GM10248 (cell line): ENCODE measurements at regions not wholly inside any gene's neighbourhood (a gene's known extent, or its start where the extent isn't known, plus 50 kb on each side); places are given as distances from the start of the nearest gene placed in this dataset.

Source experiments
- CTCF ChIA-PET: fragments of 300-600 bp; sonication (Branson Sonifier 250); formaldehyde crosslinking; extraction: SDS; loops from one replicate; lab custom pipeline; 2021; ENCODE audit warnings: antibody characterized with exemption; lab: Yijun Ruan, JAX
- POLR2A ChIA-PET: fragments of 350-650 bp; sonication (Branson Sonifier 250); formaldehyde crosslinking; extraction: SDS; loops from one replicate; lab custom pipeline; 2020; ENCODE audit warnings: antibody characterized with exemption; lab: Yijun Ruan, JAX
- DNase-seq: peaks from one replicate; pipeline ENCODE4 v3.0.0; 2012; ENCODE audit errors: extremely low spot score
- TF ChIP-seq, protein P1 (sequence below): IDR thresholded peaks from 2 replicates; pipeline ENCODE4 v1.5.1; 2012; ENCODE audit warnings: mild to moderate bottlenecking, low read depth; ENCODE audit errors: extremely low read depth, missing control alignments, control extremely low read depth

GRCh38 chr3:174685796-174686195 is 173.3 kb upstream of the NAALADL2 start:
- POLR2A ChIA-PET = no interaction called here

DNA sequence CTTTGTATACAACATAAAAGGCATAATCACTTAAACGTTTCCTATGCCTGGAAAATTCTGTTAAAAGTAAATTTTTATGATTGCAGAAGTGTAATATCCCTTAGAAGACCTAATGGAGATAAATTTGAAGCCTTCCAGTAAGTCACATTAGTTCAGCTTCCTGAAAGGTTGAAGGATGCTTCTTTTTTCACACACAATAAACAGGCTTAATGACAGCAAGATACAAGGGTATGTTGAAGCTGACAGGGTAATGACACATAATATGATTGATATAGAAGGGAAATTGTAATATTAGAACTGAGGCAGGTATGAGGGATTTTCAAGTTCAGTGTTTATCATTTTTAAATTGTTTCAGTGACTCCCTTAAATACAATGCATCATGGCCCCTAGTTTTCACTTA is 161.8 kb upstream of the NAALADL2 start:
- POLR2A ChIA-PET = no interaction called here
- TF ChIP-seq, protein P1, sequence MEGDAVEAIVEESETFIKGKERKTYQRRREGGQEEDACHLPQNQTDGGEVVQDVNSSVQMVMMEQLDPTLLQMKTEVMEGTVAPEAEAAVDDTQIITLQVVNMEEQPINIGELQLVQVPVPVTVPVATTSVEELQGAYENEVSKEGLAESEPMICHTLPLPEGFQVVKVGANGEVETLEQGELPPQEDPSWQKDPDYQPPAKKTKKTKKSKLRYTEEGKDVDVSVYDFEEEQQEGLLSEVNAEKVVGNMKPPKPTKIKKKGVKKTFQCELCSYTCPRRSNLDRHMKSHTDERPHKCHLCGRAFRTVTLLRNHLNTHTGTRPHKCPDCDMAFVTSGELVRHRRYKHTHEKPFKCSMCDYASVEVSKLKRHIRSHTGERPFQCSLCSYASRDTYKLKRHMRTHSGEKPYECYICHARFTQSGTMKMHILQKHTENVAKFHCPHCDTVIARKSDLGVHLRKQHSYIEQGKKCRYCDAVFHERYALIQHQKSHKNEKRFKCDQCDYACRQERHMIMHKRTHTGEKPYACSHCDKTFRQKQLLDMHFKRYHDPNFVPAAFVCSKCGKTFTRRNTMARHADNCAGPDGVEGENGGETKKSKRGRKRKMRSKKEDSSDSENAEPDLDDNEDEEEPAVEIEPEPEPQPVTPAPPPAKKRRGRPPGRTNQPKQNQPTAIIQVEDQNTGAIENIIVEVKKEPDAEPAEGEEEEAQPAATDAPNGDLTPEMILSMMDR = no peak
- CTCF ChIA-PET = no interaction called here
- no peak for DNase-seq

More at GRCh38 chr3:174685796-174686195, 173.3 kb upstream of the NAALADL2 start:
- no peak for DNase-seq
- TF ChIP-seq, protein P1 = no peak
- CTCF ChIA-PET = no interaction called here

DNA sequence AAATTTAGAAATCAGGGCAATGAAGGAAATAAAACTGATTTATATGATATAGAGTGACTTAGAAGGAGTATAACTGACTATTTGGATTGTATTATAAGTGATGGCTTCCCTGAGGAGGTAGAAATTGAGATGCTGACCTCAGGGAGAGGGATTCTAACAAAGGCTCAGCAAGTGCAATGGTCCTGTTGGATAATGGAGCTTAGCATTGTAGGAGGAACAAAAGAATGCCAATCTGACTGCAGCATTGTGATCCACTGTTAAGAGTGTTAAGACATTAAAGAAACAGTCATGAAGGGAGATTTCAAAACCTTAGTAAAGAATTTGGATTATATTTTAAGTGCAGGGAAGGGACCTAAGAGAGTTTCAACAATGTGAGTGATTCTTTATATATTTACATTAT is 158.4 kb upstream of the NAALADL2 start:
- ChIA-PET POLR2A (no interaction called here), CTCF (no interaction called here)
- TF ChIP-seq, protein P1 = no peak
- DNase-seq = no peak

- ChIA-PET CTCF (no interaction called here), POLR2A (no interaction called here)
- TF ChIP-seq, protein P1 = no peak
- DNase-seq = no peak
These were observed 148.5 kb upstream of the NAALADL2 start for GRCh38 chr3:174710612-174711011.

- CTCF ChIA-PET = no interaction called here
- DNase-seq = no peak
- POLR2A ChIA-PET = no interaction called here
- TF ChIP-seq, protein P1 = no peak
These were observed 143.7 kb upstream of the NAALADL2 start for GRCh38 chr3:174715386-174715785.

DNA sequence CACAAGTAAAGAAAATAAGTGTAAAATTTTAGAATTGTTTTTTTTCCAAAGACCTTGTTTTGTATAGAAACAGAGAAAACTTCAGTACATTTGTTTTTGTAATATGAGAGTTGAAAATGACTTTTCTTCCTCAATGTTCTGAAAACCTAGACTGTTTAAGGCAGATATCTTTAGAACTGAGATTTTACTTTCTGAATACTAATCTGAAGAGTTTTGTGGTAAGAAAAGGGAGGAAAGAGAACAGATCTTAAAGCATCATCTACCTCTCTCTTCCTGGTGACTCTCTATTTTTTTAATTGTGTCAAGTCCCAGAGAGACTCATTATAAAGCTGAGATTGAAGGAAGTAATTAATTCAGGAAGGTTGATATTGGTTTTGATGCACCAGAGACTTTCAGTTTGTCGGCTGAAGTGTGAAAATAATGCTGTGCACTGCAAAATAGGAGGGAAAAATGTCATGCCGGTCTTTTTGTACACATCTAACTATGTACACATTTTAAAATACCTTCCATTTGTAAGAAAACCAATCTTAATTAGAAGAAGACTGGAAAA is 142.1 kb upstream of the NAALADL2 start:
- TF ChIP-seq, protein P1 = no peak
- CTCF ChIA-PET = no interaction called here
- POLR2A ChIA-PET = no interaction called here
- DNase-seq = no peak
